NCI-H2171 (cell line): ENCODE measurements at regions not wholly inside any gene's neighbourhood (a gene's known extent, or its start where the extent isn't known, plus 50 kb on each side); places are given as distances from the start of the nearest gene placed in this dataset.
"Not testable (repeated sequence)": the region's sequence is repeated elsewhere in the genome, so short reads cannot be mapped to it uniquely, and the experiment has no call there.

Experiments used
- DNase-seq: peaks from one replicate; lab custom pipeline; 2025; lab: John Stamatoyannopoulos, UW

DNA sequence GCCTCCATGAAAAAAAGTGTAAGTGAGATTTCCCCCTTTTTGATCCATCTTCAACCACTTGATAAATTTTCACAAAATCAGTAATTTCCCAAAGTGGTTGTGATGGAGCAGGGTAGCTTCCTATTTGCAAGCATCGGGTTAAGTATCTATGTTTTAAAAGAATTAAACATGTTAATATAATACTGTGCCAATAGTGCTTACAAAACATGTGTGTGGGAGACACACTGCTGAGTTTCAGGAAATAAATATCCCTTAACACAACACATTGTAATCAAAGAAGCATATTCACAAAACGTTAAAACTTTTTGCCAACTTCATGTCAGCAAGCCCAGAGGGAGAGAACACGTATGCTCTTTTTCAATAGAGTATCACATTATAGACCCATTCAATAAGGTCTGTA, 526.9 kb downstream of the TTLL7 start:
- not testable (repeated sequence) for DNase-seq

DNA sequence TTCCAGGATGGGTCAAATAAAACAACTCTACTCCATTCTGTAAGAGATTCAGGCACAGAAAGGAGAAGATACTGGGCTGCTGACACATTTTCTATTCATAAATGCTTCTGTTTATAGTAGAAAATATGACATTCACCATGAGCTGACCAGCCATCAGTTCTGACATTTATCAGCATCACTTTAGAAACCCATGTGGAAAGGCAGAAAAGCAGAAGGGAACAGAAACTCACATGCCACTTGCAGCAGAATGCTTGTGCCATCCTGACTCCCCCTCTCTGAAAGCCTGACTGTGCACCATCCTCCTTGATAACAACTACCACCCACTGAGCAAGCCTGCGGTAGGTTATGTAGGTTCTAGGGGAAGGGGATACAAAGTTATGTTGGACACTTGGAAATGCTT, 527.7 kb downstream of the TTLL7 start:
- DNase-seq: not testable (repeated sequence)

DNA sequence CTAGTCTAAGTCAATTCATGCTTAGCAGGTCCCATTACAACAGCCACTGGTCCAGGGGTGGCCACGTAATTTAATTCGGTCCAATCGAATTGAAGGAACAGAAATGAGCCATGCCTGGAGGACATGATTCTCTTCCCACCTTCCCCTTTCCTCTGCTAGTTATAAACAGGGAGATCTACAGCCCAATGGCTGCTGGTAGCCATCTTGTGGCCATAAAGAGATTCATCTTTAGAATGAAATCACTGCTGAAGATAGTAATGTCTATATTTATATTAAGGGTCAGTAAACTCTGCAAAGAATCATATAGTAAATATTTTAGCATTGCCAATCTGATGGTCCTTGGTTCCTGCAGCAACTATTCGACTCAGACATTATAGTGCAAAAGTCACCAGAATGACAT, 530.6 kb downstream of the TTLL7 start:
- DNase-seq: not testable (repeated sequence)

DNA sequence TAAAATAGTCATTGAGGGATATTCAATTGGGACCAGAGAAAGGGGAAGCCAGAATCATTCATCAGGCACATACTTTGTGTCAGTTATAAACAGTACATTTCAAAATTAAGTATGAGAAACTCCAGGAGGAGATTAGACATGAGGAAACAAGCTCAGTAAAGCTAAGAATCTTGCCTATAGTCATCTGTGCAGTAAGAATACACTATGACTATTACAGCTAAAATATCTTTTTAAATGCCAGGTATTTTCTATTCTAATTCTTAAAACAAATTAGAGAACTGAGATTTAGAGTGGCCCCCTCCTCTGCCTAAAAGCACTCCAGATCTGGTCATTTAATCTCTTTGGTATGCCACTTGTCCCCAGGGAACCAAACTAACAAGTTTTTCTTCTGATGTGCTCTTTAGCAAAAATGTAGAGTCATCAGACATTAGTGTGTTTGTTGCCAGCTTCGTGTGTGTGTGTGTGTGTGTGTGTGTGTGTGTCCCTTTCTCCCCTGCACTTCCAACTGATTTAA, 541.1 kb downstream of the TTLL7 start:
- not testable (repeated sequence) for DNase-seq

DNA sequence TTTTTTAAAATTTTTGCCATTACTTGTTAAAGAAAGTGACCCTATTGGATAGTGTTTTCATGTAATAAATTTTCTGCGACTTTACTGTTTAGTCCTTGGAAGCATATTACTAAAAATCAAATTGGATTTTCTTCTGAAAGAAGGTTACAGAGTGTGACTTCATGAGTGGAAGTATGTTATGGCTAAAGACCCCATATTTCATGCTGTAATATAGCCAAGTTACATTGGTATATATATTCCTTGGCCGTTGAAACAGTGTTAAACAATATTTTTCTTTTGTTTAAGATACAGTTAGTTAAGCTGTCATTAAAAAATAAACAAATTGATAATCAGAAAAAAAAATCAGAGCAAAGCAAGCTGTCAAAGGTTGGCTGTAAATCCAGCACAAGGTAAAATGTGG, 541.7 kb downstream of the TTLL7 start:
- not testable (repeated sequence) for DNase-seq

DNA sequence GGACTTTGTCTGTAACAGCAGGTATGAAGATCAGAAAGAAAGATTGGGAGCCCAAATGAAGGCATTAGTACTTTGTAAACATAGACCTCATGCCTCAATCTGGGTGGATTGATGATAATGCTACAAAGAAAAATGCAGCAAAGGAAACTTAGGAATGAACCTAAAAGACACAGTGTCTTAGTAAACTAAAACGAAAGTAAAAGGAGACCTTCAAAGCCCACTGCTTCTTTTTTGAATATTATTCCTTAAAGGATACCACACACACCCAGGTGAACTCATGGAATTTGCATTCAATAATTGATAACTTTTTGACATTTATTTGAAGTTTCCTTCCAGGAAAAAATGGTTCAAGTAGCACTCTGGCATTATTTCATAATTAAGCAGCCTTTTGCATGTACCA, 543.2 kb downstream of the TTLL7 start:
- not testable (repeated sequence) for DNase-seq

DNA sequence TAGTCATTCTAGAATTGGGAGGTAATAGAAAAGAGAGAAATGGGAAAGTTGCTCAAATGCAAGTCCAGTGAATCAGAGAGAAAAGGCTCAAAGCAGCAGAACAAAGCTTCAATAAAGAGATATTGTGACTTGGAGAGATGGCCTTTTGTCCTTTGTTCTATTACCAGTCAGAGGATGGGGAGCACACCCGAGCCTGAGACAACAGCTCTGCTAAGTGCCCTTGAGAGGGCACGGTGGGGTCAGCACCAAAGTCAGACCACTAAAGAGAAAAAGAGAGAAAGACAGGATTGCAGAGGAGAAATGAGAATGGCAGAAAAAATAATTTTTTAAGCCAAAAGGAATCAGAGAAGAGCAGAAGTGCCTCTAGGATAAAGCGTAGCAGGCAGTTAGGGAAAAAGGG, 553.1 kb downstream of the TTLL7 start:
- not testable (repeated sequence) for DNase-seq

DNA sequence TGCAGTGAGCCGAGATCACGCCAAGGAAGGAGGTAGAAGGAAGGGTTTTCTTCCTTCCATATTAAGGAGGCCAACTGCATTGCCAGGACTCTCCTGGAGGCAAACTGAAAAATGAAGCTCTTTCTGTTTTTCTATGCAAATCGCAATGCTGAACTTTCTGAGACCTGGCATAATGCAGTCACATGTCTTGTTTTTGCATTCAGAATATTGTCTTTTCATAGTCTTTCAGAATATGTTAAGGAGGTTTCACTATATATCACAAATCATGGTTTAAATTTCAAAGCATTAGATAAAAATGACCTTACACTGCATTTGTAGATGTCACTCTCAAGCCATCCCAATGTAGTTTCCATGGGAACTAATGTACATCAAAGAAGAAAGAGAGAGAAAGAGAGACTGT, 556.5 kb downstream of the TTLL7 start:
- not testable (repeated sequence) for DNase-seq

DNA sequence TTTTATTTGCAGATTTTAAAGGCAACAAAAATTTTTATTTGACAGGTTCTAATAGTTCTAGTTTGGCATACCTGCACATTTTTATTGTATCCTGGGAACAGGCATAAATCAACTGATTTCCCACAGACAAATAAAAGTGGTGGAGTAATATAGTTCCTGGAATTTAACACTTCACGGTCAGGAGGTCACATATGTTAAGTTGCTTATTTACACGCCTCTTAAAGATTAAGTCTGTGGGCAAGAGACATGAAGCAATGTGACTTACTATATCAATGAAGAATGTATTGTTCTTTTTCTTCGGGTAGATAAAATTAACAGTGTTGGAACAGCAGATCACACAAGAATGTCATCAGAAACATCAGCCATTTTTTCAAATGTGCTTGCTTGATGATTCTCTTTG, 558.3 kb downstream of the TTLL7 start:
- not testable (repeated sequence) for DNase-seq

DNA sequence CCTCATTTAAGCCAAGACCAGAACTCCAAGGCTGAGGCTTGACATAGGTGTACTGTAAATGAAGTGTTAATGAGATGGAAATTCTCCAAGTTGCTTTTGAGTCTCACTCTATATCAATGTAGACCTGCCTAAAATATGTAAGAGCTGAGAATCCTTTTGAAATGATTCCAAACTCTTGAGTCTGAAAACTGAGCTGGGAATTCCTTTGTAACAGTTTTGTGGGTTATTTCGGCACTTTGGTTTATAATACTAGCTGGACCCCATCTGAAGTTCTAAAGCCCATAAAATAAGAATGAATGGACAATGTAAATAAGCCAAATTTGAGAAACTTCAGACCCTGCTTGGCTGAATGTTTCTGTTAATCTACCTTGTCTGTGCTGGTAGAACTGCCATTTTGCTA, 558.9 kb downstream of the TTLL7 start:
- DNase-seq: not testable (repeated sequence)

DNA sequence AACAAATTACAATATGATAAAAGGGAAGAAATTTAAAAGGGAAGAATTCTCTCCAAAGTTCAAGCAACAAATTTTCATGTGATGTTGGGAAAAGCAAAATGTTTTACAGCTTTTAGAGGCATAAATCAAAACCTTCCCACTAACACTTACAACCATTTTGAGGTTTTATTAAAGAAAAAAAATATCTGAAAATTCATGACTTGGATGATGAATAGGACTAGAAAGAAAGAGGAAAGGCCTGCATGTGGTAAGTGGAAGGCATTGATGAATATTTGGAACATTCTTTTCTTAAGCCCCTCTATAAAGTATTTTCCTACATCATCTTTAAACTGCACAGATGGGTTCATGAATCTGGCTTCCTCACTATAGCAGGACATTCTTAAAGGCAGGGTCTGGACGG, 560.6 kb downstream of the TTLL7 start:
- not testable (repeated sequence) for DNase-seq

DNA sequence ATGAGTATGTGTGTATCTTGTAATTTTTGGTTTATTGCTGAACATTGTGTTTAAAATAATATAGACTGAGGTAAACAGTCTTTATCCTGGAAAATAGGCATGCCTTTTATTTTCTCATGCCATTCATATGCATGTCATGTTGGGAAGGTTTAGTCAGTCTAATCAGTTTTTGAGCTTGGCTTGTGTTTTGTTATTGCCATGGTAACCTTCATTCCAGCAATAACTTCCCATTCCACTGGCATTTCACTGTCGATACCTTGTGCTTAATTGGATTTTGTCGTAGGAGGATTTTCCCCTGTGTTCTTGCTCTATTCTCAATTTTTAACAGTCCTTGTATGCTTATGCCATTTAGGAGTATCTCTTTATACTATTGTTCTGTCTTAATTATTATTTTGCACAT, 563.6 kb downstream of the TTLL7 start:
- DNase-seq: not testable (repeated sequence)

DNA sequence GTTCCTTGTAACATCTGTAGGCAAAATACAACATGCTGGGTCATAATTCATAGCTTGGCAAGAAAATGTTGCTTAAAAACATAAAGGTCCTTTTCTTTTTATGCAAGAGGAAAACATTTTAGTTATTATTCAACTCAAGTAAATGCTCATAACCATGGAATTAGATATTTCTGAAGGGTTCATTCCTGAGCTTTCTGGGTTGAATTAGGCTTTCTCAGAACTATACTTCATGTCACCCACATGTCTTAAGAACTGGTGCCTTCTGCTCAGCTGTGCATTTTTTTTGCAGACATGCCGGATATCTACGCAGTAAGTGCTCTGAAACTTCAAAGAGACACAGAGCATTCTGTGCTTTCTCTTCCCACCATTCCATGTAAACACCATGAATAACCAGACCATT, 571.4 kb downstream of the TTLL7 start:
- DNase-seq: not testable (repeated sequence)

DNA sequence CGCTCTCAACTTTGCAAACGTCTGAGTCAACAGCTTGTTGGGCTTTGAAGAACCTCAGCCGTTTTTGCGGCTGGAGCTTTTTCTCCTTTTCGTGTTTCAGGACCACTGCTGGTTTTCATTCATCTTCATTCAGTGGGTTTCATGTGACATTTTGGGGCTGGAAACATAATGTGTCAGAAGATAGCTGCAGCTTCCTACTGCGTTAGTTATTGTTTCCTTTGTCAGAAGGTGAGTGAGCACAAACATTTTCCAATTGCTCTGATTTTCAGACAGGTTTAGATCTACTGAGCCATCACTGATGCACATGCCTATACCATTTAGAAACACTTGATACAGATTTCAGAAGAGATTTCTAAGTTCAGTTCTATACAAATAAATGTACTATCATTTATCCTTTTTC, 575.5 kb downstream of the TTLL7 start:
- DNase-seq: not testable (repeated sequence)

DNA sequence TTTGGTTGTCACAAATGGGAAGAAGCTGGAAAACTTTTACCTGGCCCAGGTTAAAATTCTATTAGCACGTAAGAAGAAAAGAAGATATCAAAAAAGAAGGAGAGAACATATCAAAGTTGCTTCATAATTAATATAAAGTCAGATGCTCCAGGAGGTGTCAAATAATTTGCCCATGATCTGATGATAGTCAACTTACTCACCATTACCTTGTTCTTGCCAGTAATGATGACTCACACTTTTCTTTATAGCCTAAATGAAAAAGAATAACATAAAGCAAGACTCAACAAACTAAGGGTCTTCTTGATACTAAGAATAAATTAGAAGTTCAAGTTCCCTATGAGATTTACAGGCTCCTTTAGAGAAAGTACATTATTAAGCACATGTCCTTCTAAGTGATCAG, 580.4 kb downstream of the TTLL7 start:
- DNase-seq: no peak

DNA sequence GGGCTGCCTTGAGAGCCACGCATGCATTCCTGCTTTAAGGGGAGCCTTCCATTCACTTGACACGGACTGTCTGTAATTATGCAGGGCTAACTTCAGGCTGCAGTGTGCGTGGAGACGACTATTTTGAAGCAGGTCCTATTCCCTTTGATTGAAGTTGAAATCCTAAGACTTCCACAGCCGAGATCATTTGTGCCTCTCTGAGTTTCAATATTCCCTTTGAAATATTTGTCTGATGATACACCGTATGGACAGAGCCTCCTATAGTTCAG, 585.2 kb downstream of the TTLL7 start:
- not testable (repeated sequence) for DNase-seq

DNA sequence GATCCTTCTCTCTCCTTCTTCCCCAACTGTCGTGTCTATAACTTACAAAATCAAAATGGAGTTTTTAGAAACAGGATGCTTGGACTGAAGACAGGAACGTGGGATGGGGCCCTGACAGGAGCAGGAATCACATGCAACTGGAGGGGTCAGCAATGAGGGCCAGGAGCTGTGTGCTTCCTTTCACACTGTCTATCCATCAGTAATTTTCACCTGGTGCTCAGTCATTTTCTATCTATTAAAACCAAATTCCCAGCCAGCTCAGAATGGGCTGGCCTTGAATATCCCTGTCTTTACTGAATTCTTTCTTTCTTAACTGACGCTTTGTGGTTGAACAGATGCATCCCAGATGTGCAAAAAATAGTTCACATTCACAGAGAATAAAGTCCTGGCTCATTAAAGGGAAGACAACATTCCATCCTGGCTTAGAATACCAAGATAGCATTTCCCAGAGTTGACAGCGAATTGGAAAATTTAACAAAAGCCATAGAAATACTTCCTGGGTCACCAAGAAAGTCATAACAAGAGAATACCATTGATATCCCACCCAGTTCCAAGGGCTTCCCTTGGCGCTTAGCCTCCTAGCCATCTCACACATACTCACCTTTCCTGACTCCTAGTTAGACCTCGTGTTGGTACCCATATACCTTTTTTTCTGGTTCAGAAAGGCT, 588.1 kb downstream of the TTLL7 start:
- DNase-seq: not testable (repeated sequence)

DNA sequence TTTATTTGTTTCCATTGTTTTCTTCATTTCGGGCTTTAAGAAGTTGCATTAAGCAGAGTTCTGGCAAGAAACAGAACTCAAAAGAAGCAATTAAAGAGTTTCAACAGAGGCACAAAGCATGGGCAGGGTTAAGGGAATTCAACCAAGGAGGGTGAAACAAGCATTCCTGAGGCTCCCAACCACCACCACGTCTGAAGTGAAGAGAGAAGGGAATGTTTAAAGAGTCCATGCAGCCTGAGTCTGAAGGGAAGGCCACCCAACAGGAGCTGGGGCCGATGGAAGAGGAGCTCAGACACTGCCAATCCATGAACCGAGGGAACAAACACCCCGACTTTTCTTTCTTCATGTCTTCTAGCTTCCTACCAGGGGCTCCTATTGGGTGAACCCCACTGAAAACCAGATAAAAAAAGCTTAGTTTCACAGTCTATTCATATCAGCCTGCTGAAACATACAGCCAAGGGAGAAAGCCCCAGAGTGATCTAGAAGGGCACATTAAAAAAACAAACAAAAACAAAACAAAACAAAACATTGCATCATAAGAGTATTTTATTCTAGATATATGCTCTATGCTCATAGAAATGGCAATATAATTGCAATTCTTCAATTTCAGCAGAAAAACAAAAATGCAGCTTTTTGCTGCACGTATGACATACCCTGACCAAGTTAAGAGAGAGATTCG, 592.1 kb downstream of the TTLL7 start:
- DNase-seq: not testable (repeated sequence)

DNA sequence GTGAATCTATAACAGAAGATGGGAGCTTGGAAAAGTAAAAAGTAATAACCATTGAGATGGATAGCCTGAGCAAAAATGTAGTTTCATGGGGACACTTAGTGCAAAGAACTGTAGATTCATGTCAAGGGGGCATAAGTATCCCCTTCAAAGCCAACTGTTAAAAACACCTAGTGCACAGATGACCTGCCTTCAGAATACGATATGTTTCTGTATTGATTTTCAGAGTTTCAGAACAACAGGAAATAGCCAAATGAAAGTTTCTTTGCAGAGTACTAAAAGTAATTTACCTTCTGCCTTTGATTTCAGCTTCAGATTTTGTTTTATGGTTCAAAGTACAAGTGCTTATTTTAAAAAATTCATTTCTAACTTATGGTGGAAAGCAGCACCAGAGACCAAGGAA, 593.1 kb downstream of the TTLL7 start:
- not testable (repeated sequence) for DNase-seq

DNA sequence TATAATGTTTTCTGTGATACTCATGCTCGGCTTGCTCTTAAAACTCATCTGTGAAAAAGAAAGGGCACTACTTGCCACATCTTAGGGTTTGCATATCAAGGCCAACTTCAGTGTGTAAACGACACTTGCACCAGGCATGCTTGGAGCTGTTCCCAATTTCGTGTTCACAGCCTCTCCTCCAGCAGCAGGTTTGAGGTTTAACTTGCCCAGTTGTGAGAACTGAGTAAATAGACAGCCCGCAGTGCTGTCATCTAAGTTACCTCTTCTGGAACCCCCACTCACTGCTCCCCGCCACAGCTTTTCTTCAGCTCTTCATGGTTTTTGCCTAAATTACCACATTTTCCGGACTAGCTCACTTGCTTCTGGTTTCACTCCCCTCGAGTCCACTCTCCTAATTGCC, 595.4 kb downstream of the TTLL7 start:
- DNase-seq: not testable (repeated sequence)

DNA sequence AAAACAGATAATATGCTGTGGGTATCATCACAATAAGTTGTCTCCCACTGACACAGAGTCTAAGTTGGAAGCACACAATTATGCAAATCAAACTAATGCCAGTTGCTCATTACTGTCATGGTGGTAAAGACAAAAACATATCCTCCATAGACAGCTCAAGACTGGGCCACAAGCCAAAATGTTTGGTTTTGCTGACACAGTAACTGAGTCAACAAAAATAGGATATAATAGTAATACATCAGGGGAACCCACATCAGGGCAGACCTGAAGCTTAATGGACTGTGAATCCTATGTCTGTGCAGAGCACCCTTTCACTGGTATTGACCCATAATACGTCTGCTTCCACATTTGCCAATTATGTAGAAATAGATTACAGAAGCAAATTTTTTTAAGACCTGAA, 597.8 kb downstream of the TTLL7 start:
- DNase-seq: not testable (repeated sequence)

DNA sequence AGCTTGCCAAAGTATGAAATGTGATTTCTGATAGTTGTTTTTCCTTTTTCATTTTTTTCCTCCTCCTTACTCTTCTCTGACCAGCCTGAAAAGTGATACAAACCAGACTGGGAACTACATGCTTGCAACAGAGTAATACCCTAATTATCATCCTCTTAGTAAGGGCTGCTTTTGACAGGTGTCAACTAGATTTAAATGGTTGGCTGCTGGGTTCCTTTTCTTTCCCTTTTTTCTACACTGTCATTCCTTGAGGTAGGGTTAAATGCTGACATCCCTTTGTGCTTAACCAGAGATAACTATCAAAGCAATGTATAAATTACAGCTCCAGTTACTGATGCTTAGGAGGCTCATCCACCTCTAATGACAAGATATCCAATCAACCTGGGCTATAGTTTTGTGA, 598.8 kb downstream of the TTLL7 start:
- DNase-seq: not testable (repeated sequence)

DNA sequence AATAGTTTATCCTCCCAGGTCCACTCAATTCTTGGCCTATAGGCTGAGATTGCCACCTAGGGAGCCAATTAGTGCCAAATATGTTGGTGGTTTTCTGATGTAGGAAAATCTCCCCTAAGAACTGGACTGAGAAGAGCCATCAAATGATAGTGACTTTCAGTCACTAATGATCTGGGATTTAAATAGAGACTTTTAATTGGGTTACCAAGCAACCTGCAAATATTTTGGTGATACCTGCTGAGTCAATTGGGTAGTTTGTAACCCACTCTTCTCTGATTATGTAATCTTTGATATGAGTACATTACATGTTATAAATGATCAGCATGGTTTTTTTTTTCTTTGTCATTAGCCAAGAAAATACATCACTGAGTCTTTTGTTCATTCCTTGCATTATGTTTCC, 600.8 kb downstream of the TTLL7 start:
- not testable (repeated sequence) for DNase-seq

DNA sequence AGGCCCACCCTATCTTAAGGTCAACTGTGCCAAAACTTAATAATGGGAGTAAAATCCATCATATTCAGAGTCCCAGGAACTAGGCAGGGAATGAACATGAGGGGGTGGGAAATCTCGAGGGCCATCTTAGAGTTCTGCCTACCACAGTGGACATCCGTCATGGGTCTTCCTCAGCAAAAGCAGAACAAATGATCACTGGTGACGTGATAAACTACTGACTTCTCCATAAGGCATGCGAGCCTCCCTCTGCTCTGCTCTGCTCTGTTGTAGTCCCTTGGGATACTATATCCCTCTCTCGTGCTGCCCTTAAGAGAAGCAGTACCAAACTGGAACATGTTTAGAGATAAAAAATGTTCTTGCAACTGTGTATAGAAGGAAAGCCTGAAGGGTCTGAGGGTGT, 603.8 kb downstream of the TTLL7 start:
- not testable (repeated sequence) for DNase-seq
